B cell (primary cell): ENCODE measurements at regions not wholly inside any gene's neighbourhood (a gene's known extent, or its start where the extent isn't known, plus 50 kb on each side); places are given as distances from the start of the nearest gene placed in this dataset.
"Not testable (repeated sequence)": the region's sequence is repeated elsewhere in the genome, so short reads cannot be mapped to it uniquely, and the experiment has no call there.

Experiments used
- ATAC-seq: fragments of 200-7000 bp; cut with Tn5 transposase; one replicate; pipeline ENCODE4 v1.10.0; 2021; ENCODE audit warnings: low read depth, mild to moderate bottlenecking, moderate number of reproducible peaks, moderate library complexity
- CTCF ChIA-PET: fragments of 350-600 bp; sonication (Branson Sonifier 250); formaldehyde crosslinking; loops from one replicate; lab custom pipeline; 2021; ENCODE audit warnings: antibody characterized with exemption, inconsistent platforms; lab: Charles Lee
- POLR2A ChIA-PET: fragments of 350-600 bp; sonication (Branson Sonifier 250); formaldehyde crosslinking; loops from one replicate; lab custom pipeline; 2021; ENCODE audit warnings: antibody characterized with exemption; lab: Charles Lee
- DNase-seq: peaks from one replicate; pipeline ENCODE4 v3.0.0; 2013
- H2AFZ ChIP-seq: 2 replicates; pipeline ENCODE4 v1.6.1; 2012; ENCODE audit warnings: mild to moderate bottlenecking, low read depth, low read length; ENCODE audit not compliant: insufficient read depth, poor library complexity, severe bottlenecking
- H3K27ac ChIP-seq, 2 donors: 1 replicate in 1 of 2; 2 replicates in 1 of 2; pipeline ENCODE4 v1.5.1; 2012 to 2013; ENCODE audit warnings: low read length in 2 of 2, mild to moderate bottlenecking in 2 of 2, moderate library complexity in 1 of 2
- H3K27me3 ChIP-seq, 4 experiments: fragments of 200-600 bp in 1 of 4; sonication (generic) in 1 of 4; replicated peaks in 1 of 4; 1 replicate in 2 of 4; 2 replicates in 2 of 4; pipeline versions ENCODE4 v1.6.1 to v1.7.0; 2013 to 2016; ENCODE audit warnings: low read length in 3 of 4, mild to moderate bottlenecking in 2 of 4, mixed read lengths in 1 of 4, moderate library complexity in 1 of 4; ENCODE audit not compliant: insufficient read depth in 4 of 4, control insufficient read depth in 3 of 4; ENCODE audit errors: control extremely low read depth in 1 of 4
- H3K36me3 ChIP-seq, 2 experiments: replicated peaks in 1 of 2; 1 replicate in 1 of 2; 2 replicates in 1 of 2; pipeline versions ENCODE4 v1.6.1 to v1.7.1; 2013; ENCODE audit warnings: low read length in 1 of 2; ENCODE audit not compliant: insufficient read depth in 2 of 2, control insufficient read depth in 1 of 2; ENCODE audit errors: control extremely low read depth in 1 of 2, extremely low read depth in 1 of 2
- H3K4me1 ChIP-seq, 2 donors: fragments of 200-600 bp in 1 of 2; sonication (generic) in 1 of 2; 1 replicate in 1 of 2; 2 replicates in 1 of 2; pipeline versions ENCODE4 v1.5.1 to v1.6.1; 2013 to 2017; ENCODE audit warnings: low read length in 2 of 2; ENCODE audit not compliant: control insufficient read depth in 2 of 2, insufficient read depth in 2 of 2
- H3K4me2 ChIP-seq: replicated peaks from 2 replicates; pipeline ENCODE3; 2012; ENCODE audit warnings: mild to moderate bottlenecking, low read depth, low read length; ENCODE audit not compliant: poor library complexity, severe bottlenecking
- H3K4me3 ChIP-seq, 5 experiments: fragments of 200-600 bp in 1 of 5; sonication (generic) in 1 of 5; 1 replicate in 3 of 5; 2 replicates in 2 of 5; pipeline versions ENCODE4 v1.5.1 to v1.7.0; 2011 to 2016; ENCODE audit warnings: low read length in 4 of 5, mild to moderate bottlenecking in 4 of 5, low read depth in 2 of 5, control low read depth in 1 of 5, moderate library complexity in 1 of 5; ENCODE audit not compliant: insufficient read depth in 1 of 5; ENCODE audit errors: control extremely low read depth in 1 of 5, extremely low read depth in 1 of 5
- H3K79me2 ChIP-seq: fragments of 200-600 bp; sonication (generic); one replicate; pipeline ENCODE4 v1.6.0; 2016; ENCODE audit warnings: low read length; ENCODE audit not compliant: control insufficient read depth, insufficient read depth
- H3K9ac ChIP-seq: fragments of 200-600 bp; sonication (generic); 2 replicates; pipeline ENCODE4 v1.6.1; 2017; ENCODE audit warnings: mild to moderate bottlenecking, low read length, moderate library complexity
- H3K9me3 ChIP-seq, 3 donors: one replicate each; pipeline versions ENCODE4 v1.6.1 to v1.7.1; 2013; ENCODE audit warnings: low read length in 2 of 3; ENCODE audit not compliant: control insufficient read depth in 2 of 3, insufficient read depth in 1 of 3; ENCODE audit errors: control extremely low read depth in 1 of 3
- H4K20me1 ChIP-seq: 2 replicates; pipeline ENCODE4 v1.6.0; 2012; ENCODE audit warnings: mild to moderate bottlenecking, low read length; ENCODE audit not compliant: insufficient read depth, control insufficient read depth, poor library complexity, severe bottlenecking
- H3K27ac Mint-ChIP-seq: one replicate; pipeline ENCODE4 v1.8.0; 2021; ENCODE audit warnings: mixed read lengths
- H3K27me3 Mint-ChIP-seq: one replicate; pipeline ENCODE4 v1.8.0; 2021; ENCODE audit warnings: mixed read lengths
- H3K4me1 Mint-ChIP-seq: one replicate; pipeline ENCODE4 v1.8.0; 2021; ENCODE audit warnings: mixed read lengths
- H3K4me3 Mint-ChIP-seq: one replicate; pipeline ENCODE4 v1.8.0; 2021; ENCODE audit warnings: mixed read lengths
- H3K9me3 Mint-ChIP-seq: one replicate; pipeline ENCODE4 v1.8.0; 2022; ENCODE audit warnings: mixed read lengths; ENCODE audit not compliant: insufficient read depth
- CTCF ChIP-seq: fragments of 200-600 bp; IDR thresholded peaks from one replicate; pipeline ENCODE4 v1.8.0; 2022; ENCODE audit warnings: antibody characterized with exemption, mild to moderate bottlenecking
- EZH2 ChIP-seq: IDR thresholded peaks from 2 replicates; pipeline ENCODE4 v1.6.1; 2012; ENCODE audit warnings: borderline replicate concordance, low read depth, mild to moderate bottlenecking, moderate library complexity, low read length; ENCODE audit not compliant: insufficient read depth, poor library complexity, severe bottlenecking
- WGBS: methylation state at CpG from one replicate; pipeline ENCODE4 v1.1.5; 2013; ENCODE audit warnings: missing lambda C conversion rate; ENCODE audit not compliant: insufficient coverage; 5-methylcytosine and 5-hydroxymethylcytosine counted together
- intact Hi-C: fragments of 100-400 bp; cut with micrococcal nuclease; formaldehyde crosslinking; loops from one replicate; pipeline ENCODE4 v1.10.0; 2022

- POLR2A ChIA-PET = no interaction called here
- Histone ChIP-seq H3K27me3 (no peaks in the 10 kb centered on the region), H3K4me3 (no peak overlapping the region), H3K4me2 (no peak overlapping the region), H2AFZ (no peak overlapping the region), H3K9ac (no peak overlapping the region), H4K20me1 (no peaks in the 10 kb centered on the region), H3K9me3 (peaks cover 0 to 5% (median 0%) of the 10 kb centered on the region in 3 donors), H3K79me2 (no peaks in the 10 kb centered on the region), H3K36me3 (no peaks in the 10 kb centered on the region), H3K4me1 (no peaks in the 10 kb centered on the region), H3K27ac (no peak overlapping the region)
- Mint-ChIP-seq H3K4me1 (no peaks in the 10 kb centered on the region), H3K27me3 (peaks cover 3% of the 10 kb centered on the region), H3K9me3 (peaks cover 5% of the 10 kb centered on the region), H3K27ac (no peak overlapping the region), H3K4me3 (no peak overlapping the region)
- CTCF ChIA-PET = no interaction called here
- no peak for ATAC-seq
- TF ChIP-seq EZH2 (no peak), CTCF (no peak)
- no peak for DNase-seq
- intact Hi-C loops = no loop called here
- WGBS = 80% methylated on average over 1 of the region's 2 CpGs
Measured at GRCh38 chr9:111271047-111271446, 59.0 kb downstream of the OR2K2 start.

GRCh38 chr9:111266024-111266423 is 64.0 kb downstream of the OR2K2 start:
- DNase-seq, POLR2A ChIA-PET, H3K4me1 Mint-ChIP-seq, H3K4me3 Mint-ChIP-seq, intact Hi-C loops, H3K4me3 ChIP-seq, H3K4me1 ChIP-seq, H3K9me3 Mint-ChIP-seq, H3K27me3 Mint-ChIP-seq, H2AFZ ChIP-seq, H3K27ac Mint-ChIP-seq, H3K4me2 ChIP-seq, H4K20me1 ChIP-seq, H3K9me3 ChIP-seq, H3K79me2 ChIP-seq, H3K27me3 ChIP-seq, ATAC-seq, H3K27ac ChIP-seq, H3K36me3 ChIP-seq, H3K9ac ChIP-seq: not testable (repeated sequence)
- CTCF ChIA-PET = interaction anchor here (1.7 kb wide), 1 partner anchor 13 kb away, joined by 3 read pairs; no protein-coding TSS in a partner anchor
- WGBS = 88% methylated on average over 5 of the region's 5 CpGs
